ENCODE measurements at regions not wholly inside any gene's neighbourhood (a gene's known extent, or its start where the extent isn't known, plus 50 kb on each side); places are given as distances from the start of the nearest gene placed in this dataset.

GRCh38 chr11:107180236-107180635, 162.0 kb upstream of the GUCY1A2 start:
- TF ChIP-seq MAX (IDR thresholded peaks at IDR 0.05) (no peak), ATF3 (IDR thresholded peaks at IDR 0.05) (no peak), GABPA (IDR thresholded peaks at IDR 0.05 in 1 of 2, conservative IDR thresholded peaks at IDR 0.05 in 1 of 2) (no peak), YY1 (IDR thresholded peaks at IDR 0.05) (no peak), SP1 (IDR thresholded peaks at IDR 0.05) (no peak), RAD21 (IDR thresholded peaks at IDR 0.05) (no peak), EGR1 (IDR thresholded peaks at IDR 0.05; ENCODE audit: low read depth in 2 of 2) (no peak), FOXA2 (IDR thresholded peaks at IDR 0.05) (no peak), CTCF (IDR thresholded peaks at IDR 0.05; ENCODE audit: low read depth, low read length, missing input control) (no peak), HNF4A (conservative IDR thresholded peaks at IDR 0.05) (no peak), FOXA1 (IDR thresholded peaks at IDR 0.05) (no peak), ZBTB33 (IDR thresholded peaks at IDR 0.05) (no peak)
- WGBS: 47% methylated on average over 1 of the region's 1 CpG
- DNase-seq (ENCODE audit: low spot score): no peak
- Histone ChIP-seq H3K36me3 (ENCODE audit: control insufficient read depth in 4 of 4, insufficient read depth in 3 of 4, low read depth in 1 of 4, low read length in 3 of 4) (no peaks in the 10 kb centered on the region), H3K4me1 (ENCODE audit: control insufficient read depth in 4 of 4, insufficient read depth in 4 of 4, low read length in 3 of 4) (no peaks in the 10 kb centered on the region), H3K9me3 (ENCODE audit: control insufficient read depth in 4 of 4, low read length in 3 of 4) (no peaks in the 10 kb centered on the region), H3K4me3 (ENCODE audit: low read depth in 1 of 3, low read length in 3 of 3) (no peak overlapping the region), H3K9ac (ENCODE audit: low read depth in 1 of 2, low read length in 2 of 2) (no peak overlapping the region), H3K27me3 (ENCODE audit: control insufficient read depth in 4 of 4, insufficient read depth in 4 of 4, low read length in 3 of 4) (no peaks in the 10 kb centered on the region), H3K27ac (ENCODE audit: low read depth in 1 of 2, low read length in 2 of 2) (no peak overlapping the region)

- DNase-seq (ENCODE audit: low spot score): no peak
- TF ChIP-seq EGR1 (IDR thresholded peaks at IDR 0.05; ENCODE audit: low read depth in 2 of 2) (no peak), GABPA (IDR thresholded peaks at IDR 0.05 in 1 of 2, conservative IDR thresholded peaks at IDR 0.05 in 1 of 2) (no peak), TAF1 (conservative IDR thresholded peaks at IDR 0.05) (no peak), ATF3 (IDR thresholded peaks at IDR 0.05) (no peak), FOXA2 (IDR thresholded peaks at IDR 0.05) (no peak), HNF4G (IDR thresholded peaks at IDR 0.05) (no peak), HNF4A (conservative IDR thresholded peaks at IDR 0.05) (no peak), MAX (IDR thresholded peaks at IDR 0.05) (no peak), RXRA (IDR thresholded peaks at IDR 0.05) (no peak), ZBTB33 (IDR thresholded peaks at IDR 0.05) (no peak), FOXA1 (IDR thresholded peaks at IDR 0.05) (no peak), SP1 (IDR thresholded peaks at IDR 0.05) (no peak), CTCF (IDR thresholded peaks at IDR 0.05; ENCODE audit: low read depth, low read length, missing input control) (no peak), NR2F2 (IDR thresholded peaks at IDR 0.05) (no peak), REST (IDR thresholded peaks at IDR 0.05) (no peak), RAD21 (IDR thresholded peaks at IDR 0.05) (no peak)
- Histone ChIP-seq H3K27ac (ENCODE audit: low read depth in 1 of 2, low read length in 2 of 2) (no peak overlapping the region), H3K9me3 (ENCODE audit: control insufficient read depth in 4 of 4, low read length in 3 of 4) (no peaks in the 10 kb centered on the region), H3K4me1 (ENCODE audit: control insufficient read depth in 4 of 4, insufficient read depth in 4 of 4, low read length in 3 of 4) (no peaks in the 10 kb centered on the region), H3K9ac (ENCODE audit: low read depth in 1 of 2, low read length in 2 of 2) (no peak overlapping the region), H3K4me3 (ENCODE audit: low read depth in 1 of 3, low read length in 3 of 3) (no peak overlapping the region), H3K36me3 (ENCODE audit: control insufficient read depth in 4 of 4, insufficient read depth in 3 of 4, low read depth in 1 of 4, low read length in 3 of 4) (no peaks in the 10 kb centered on the region), H3K27me3 (ENCODE audit: control insufficient read depth in 4 of 4, insufficient read depth in 4 of 4, low read length in 3 of 4) (no peaks in the 10 kb centered on the region)
- 76% methylated on average over 1 of the region's 1 CpG for WGBS
Measured at GRCh38 chr11:107179829-107180228, 161.6 kb upstream of the GUCY1A2 start.

Measured in liver (tissue), 8 donors.